ENCODE measurements at regions not wholly inside any gene's neighbourhood (a gene's known extent, or its start where the extent isn't known, plus 50 kb on each side); places are given as distances from the start of the nearest gene placed in this dataset.

DNA sequence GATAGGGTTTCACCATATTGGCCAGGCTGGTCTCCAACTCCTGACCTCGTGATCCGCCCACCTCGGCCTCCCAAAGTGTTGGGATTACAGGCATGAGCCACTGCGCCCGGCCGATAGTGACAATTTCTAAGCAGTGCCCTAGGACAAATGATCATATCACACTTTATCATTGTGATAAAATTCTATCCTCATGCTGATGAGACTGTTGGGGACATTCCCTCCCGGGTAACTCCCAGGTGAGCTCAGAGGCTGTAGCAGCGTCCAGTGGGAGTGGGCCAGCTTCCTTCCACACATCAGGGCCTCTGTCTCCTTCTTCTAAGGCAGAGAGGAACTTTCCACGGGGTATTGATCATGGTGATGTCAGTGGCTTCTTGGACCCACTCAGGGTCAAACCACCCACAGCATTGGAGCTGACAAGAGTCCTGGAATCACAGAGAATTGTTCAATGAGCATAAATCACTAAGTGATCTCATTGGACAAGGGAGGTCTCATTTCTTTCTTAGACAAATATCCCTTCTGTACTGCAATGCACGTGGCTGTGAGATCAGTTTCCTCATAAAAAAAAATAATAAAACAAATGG, 256.1 kb downstream of the KLF6 start:
- Histone ChIP-seq H3K27ac (ENCODE audit: low read length) (no peak overlapping the region), H3K9me3 (replicated peaks; ENCODE audit: control insufficient read depth, low read depth, low read length) (no peaks in the 10 kb centered on the region), H3K36me3 (ENCODE audit: control insufficient read depth, insufficient read depth, low read length) (no peaks in the 10 kb centered on the region), H3K4me1 (ENCODE audit: control insufficient read depth, insufficient read depth, low read length) (peaks cover 16% of the 10 kb centered on the region), H3K4me3 (ENCODE audit: low read length) (no peak overlapping the region), H3K27me3 (ENCODE audit: control insufficient read depth, insufficient read depth, low read length) (no peaks in the 10 kb centered on the region)
- no peak for DNase-seq
- WGBS (ENCODE audit: insufficient coverage) = 89% methylated on average over 6 of the region's 10 CpGs

DNA sequence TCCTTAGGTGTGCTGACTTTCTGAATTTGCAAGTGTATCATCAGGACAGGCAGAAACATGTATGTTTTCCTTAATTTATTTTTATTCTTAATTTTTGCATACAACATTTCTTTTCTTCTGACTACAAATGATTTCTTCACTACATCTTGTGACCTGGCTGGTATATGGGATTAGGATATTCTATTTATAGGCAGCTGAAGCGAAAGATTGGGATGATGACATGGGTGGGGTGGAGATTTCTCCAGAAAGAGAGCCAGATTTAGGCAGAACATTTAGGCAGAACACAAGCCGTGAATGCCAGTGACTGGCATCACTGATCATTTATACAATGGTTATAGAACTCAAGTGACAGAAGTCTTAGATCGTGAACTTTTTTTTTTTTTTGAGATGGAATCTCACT, 256.7 kb downstream of the KLF6 start:
- Histone ChIP-seq H3K27me3 (ENCODE audit: control insufficient read depth, insufficient read depth, low read length) (no peaks in the 10 kb centered on the region), H3K36me3 (ENCODE audit: control insufficient read depth, insufficient read depth, low read length) (no peaks in the 10 kb centered on the region), H3K4me1 (ENCODE audit: control insufficient read depth, insufficient read depth, low read length) (peaks cover 16% of the 10 kb centered on the region), H3K27ac (ENCODE audit: low read length) (peak overlapping the region; percentile 39), H3K9me3 (replicated peaks; ENCODE audit: control insufficient read depth, low read depth, low read length) (no peaks in the 10 kb centered on the region), H3K4me3 (ENCODE audit: low read length) (no peak overlapping the region)
- WGBS (ENCODE audit: insufficient coverage) = 67% methylated on average over 1 of the region's 3 CpGs
- peak; percentile 38 for DNase-seq

DNA sequence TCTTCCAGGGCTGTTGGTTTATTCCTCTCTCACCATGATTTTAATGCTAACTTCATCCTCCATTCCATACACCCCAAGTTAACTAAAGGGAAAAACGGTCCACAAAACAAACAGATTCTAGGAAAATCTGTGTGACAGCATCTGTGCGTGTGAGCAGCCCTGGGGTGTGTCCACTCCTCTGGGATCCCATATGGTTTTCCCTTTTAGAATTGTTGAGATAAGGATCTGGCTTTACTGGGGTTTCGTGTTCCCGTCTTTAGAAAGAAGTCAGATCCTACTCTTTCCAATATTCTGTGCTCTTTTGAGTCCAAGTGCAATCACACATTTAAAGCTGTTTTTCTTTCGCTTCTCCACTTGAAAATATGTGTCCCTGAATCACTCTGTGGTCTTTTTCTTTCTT, 257.1 kb downstream of the KLF6 start:
- Histone ChIP-seq H3K27me3 (ENCODE audit: control insufficient read depth, insufficient read depth, low read length) (no peaks in the 10 kb centered on the region), H3K27ac (ENCODE audit: low read length) (peak overlapping the region; percentile 39), H3K4me1 (ENCODE audit: control insufficient read depth, insufficient read depth, low read length) (peaks cover 16% of the 10 kb centered on the region), H3K36me3 (ENCODE audit: control insufficient read depth, insufficient read depth, low read length) (no peaks in the 10 kb centered on the region), H3K4me3 (ENCODE audit: low read length) (no peak overlapping the region), H3K9me3 (replicated peaks; ENCODE audit: control insufficient read depth, low read depth, low read length) (no peaks in the 10 kb centered on the region)
- WGBS (ENCODE audit: insufficient coverage) = 50% methylated on average over 1 of the region's 5 CpGs
- peak; percentile 80 for DNase-seq

DNA sequence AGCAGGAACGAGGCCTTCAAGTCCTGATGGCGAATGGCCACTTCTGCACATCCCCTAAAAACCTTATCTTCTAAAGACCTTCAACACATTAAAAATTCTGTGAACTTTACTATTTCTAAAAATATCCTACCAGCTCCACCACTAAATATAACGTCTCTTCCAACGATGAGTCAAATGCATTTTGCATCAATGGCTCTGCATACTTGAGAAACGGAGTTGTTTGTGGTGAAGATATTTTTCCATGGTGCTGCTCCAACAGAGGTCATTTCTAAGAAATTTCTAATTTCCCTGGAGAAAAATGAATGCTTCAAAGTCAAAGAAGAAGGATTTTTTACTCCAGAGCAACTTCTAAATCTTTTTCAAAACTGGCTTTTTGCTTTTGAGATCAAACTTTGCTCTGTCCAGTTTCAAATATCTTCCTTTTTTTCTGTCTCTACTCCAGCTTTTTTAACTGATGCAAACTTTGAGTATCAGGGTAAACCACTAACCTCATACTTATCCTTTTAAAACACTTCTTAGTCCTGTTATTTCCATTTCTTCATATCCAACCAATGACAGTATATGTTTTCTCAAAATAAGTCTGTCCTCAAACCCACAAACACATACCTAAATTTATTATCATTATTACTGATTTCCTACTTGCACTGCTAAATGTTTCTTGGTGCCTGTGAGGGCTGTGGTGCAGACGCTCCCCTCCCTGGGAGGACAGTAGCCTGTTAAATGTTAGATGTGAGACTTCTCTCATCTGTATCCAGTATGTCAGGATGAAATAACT, 258.1 kb downstream of the KLF6 start:
- no peaks in the 10 kb centered on the region for H3K36me3 ChIP-seq (ENCODE audit: control insufficient read depth, insufficient read depth, low read length)
- peaks cover 16% of the 10 kb centered on the region for H3K4me1 ChIP-seq (ENCODE audit: control insufficient read depth, insufficient read depth, low read length)
- H3K4me3 ChIP-seq (ENCODE audit: low read length) = no peak overlapping the region
- peak; percentile 97 for DNase-seq
- H3K27me3 ChIP-seq (ENCODE audit: control insufficient read depth, insufficient read depth, low read length) = no peaks in the 10 kb centered on the region
- no peaks in the 10 kb centered on the region for H3K9me3 ChIP-seq (replicated peaks; ENCODE audit: control insufficient read depth, low read depth, low read length)
- peak overlapping the region; percentile 81 for H3K27ac ChIP-seq (ENCODE audit: low read length)
- 73% methylated on average over 2 of the region's 6 CpGs for WGBS (ENCODE audit: insufficient coverage)

GRCh38 chr10:3525832-3526449, 259.1 kb downstream of the KLF6 start:
- peak; percentile 73 for DNase-seq
- Histone ChIP-seq H3K4me3 (ENCODE audit: low read length) (no peak overlapping the region), H3K36me3 (ENCODE audit: control insufficient read depth, insufficient read depth, low read length) (no peaks in the 10 kb centered on the region), H3K9me3 (replicated peaks; ENCODE audit: control insufficient read depth, low read depth, low read length) (no peaks in the 10 kb centered on the region), H3K27me3 (ENCODE audit: control insufficient read depth, insufficient read depth, low read length) (no peaks in the 10 kb centered on the region), H3K27ac (ENCODE audit: low read length) (peak overlapping the region; percentile 81), H3K4me1 (ENCODE audit: control insufficient read depth, insufficient read depth, low read length) (peaks cover 16% of the 10 kb centered on the region)
- 34% methylated on average over 6 of the region's 11 CpGs for WGBS (ENCODE audit: insufficient coverage)

DNA sequence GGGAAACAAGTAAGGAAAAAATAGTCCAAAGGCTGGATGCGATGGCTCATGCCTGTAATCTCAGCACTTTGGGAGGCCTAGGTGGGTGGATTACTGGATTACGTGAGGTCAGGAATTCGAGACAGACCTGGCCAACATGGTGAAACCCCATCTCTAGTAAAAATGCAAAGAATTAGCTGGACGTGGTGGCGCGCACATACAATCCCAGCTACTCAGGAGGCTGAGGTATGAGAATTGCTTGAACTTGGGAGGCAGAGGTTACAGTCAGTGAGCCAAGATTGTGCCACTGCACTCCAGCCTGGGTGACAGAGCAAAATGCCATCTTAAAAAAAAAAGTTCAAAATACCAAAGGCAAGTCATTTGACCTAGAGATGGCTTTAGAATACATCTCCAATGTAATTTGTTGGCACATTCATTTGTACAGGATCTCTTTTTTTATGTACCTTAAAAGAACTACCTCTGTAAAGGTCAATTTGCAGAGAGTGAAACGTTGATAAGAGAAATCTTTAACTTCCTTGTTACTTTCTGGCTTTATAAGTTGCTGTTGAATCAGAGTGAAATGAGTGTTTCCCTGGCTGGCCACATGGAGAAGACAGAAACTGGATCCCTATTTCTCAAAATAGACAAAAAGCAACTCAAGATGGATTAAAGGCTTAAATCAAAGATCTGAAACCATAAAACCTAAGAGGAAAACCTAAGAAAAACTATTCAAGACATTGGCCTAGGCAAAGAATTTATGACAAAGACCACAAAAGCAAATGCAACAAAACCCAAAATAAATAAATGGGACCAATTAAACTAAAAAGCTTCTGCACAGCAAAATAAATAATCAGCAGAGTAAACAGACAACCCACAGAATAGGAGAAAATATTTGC, 260.7 kb downstream of the KLF6 start:
- Histone ChIP-seq H3K27me3 (ENCODE audit: control insufficient read depth, insufficient read depth, low read length) (no peaks in the 10 kb centered on the region), H3K4me1 (ENCODE audit: control insufficient read depth, insufficient read depth, low read length) (peaks cover 13% of the 10 kb centered on the region), H3K36me3 (ENCODE audit: control insufficient read depth, insufficient read depth, low read length) (no peaks in the 10 kb centered on the region), H3K9me3 (replicated peaks; ENCODE audit: control insufficient read depth, low read depth, low read length) (no peaks in the 10 kb centered on the region), H3K27ac (ENCODE audit: low read length) (no peak overlapping the region), H3K4me3 (ENCODE audit: low read length) (no peak overlapping the region)
- WGBS (ENCODE audit: insufficient coverage) = 85% methylated on average over 2 of the region's 7 CpGs
- DNase-seq = no peak

- no peak for DNase-seq
- H3K27me3 ChIP-seq (ENCODE audit: control insufficient read depth, insufficient read depth, low read length) = no peaks in the 10 kb centered on the region
- no peaks in the 10 kb centered on the region for H3K9me3 ChIP-seq (replicated peaks; ENCODE audit: control insufficient read depth, low read depth, low read length)
- H3K4me1 ChIP-seq (ENCODE audit: control insufficient read depth, insufficient read depth, low read length) = peaks cover 9% of the 10 kb centered on the region
- H3K4me3 ChIP-seq (ENCODE audit: low read length) = no peak overlapping the region
- 83% methylated on average over 7 of the region's 13 CpGs for WGBS (ENCODE audit: insufficient coverage)
- no peak overlapping the region for H3K27ac ChIP-seq (ENCODE audit: low read length)
- no peaks in the 10 kb centered on the region for H3K36me3 ChIP-seq (ENCODE audit: control insufficient read depth, insufficient read depth, low read length)
These were observed 261.5 kb downstream of the KLF6 start for GRCh38 chr10:3523309-3524050.

DNA sequence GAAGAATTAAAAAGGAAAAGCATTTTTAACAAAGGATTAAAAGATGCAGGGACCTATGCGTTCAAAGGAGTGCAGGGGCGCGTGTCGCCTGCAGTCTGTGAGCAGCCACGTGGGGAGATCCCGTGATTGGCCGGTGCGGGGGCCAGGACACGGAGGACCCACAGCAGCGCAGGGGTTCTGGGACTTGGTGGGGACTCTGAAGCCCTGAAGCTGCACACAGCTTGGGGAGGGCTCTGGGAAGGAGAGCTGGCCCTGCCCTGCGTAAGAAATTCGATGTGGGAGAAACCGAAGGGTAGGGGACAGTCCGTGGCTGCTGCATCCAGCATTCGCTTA, 268.1 kb downstream of the KLF6 start:
- WGBS (ENCODE audit: insufficient coverage) = 78% methylated on average over 15 of the region's 15 CpGs

DNA sequence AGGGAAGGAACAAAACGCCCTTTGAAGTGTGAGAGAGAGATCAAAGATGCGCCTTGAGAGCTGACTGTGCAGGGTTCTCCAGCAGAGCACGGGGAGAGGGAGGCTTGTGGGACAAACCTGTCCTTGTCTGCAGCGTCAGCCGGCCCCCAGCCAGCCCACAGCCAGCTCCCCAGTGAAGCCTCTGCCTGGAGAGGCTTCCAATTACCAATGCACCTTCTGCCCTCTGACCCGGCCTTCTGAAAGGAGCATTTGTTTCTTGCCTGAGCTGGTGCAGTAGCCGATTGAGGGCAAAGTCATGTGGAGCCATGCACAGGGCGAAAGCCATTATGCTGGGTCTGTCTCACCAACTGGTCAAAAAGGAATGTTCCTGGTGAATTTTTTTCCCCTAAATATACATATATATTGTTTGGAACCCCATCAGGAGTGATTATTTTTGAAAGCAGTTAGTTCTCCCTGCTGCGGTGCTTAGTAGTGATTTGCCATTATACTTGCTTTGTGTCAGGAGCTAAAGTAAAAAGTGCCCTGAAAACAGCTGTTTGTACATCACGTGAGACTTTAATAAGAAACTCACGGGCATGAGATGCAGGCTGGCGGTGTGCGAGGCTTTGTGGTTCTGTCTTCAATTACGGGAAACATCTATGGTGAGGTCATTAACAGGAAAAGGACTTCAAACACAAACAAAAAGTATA, 268.6 kb downstream of the KLF6 start:
- WGBS (ENCODE audit: insufficient coverage) = 57% methylated on average over 10 of the region's 14 CpGs
- Histone ChIP-seq H3K9me3 (replicated peaks; ENCODE audit: control insufficient read depth, low read depth, low read length) (no peaks in the 10 kb centered on the region), H3K36me3 (ENCODE audit: control insufficient read depth, insufficient read depth, low read length) (no peaks in the 10 kb centered on the region)

More for the DNA sequence above, 268.1 kb downstream of the KLF6 start:
- H3K27ac ChIP-seq (ENCODE audit: low read length) = no peak overlapping the region
- no peaks in the 10 kb centered on the region for H3K27me3 ChIP-seq (ENCODE audit: control insufficient read depth, insufficient read depth, low read length)
- no peak overlapping the region for H3K4me3 ChIP-seq (ENCODE audit: low read length)
- H3K9me3 ChIP-seq (replicated peaks; ENCODE audit: control insufficient read depth, low read depth, low read length) = no peaks in the 10 kb centered on the region
- H3K36me3 ChIP-seq (ENCODE audit: control insufficient read depth, insufficient read depth, low read length) = no peaks in the 10 kb centered on the region
- no peak for DNase-seq
- H3K4me1 ChIP-seq (ENCODE audit: control insufficient read depth, insufficient read depth, low read length) = peaks cover 5% of the 10 kb centered on the region

More for the DNA sequence above, 268.6 kb downstream of the KLF6 start:
- H3K27me3 ChIP-seq (ENCODE audit: control insufficient read depth, insufficient read depth, low read length) = no peaks in the 10 kb centered on the region
- H3K27ac ChIP-seq (ENCODE audit: low read length) = peak overlapping the region; percentile 35
- peaks cover 5% of the 10 kb centered on the region for H3K4me1 ChIP-seq (ENCODE audit: control insufficient read depth, insufficient read depth, low read length)
- no peak overlapping the region for H3K4me3 ChIP-seq (ENCODE audit: low read length)
- peak; percentile 18 for DNase-seq
